ENCODE measurements at regions not wholly inside any gene's neighbourhood (a gene's known extent, or its start where the extent isn't known, plus 50 kb on each side); places are given as distances from the start of the nearest gene placed in this dataset.

GRCh38 chr4:31034550-31034949, 314.4 kb downstream of the PCDH7 start:
- TF ChIP-seq POLR2A (IDR thresholded peaks at IDR 0.05; ENCODE audit: low read length) = no peak
- TF ChIP-seq GATA1 (IDR thresholded peaks at IDR 0.05; ENCODE audit: low read depth, low read length) = no peak
